ENCODE measurements at regions not wholly inside any gene's neighbourhood (a gene's known extent, or its start where the extent isn't known, plus 50 kb on each side); places are given as distances from the start of the nearest gene placed in this dataset.

DNA sequence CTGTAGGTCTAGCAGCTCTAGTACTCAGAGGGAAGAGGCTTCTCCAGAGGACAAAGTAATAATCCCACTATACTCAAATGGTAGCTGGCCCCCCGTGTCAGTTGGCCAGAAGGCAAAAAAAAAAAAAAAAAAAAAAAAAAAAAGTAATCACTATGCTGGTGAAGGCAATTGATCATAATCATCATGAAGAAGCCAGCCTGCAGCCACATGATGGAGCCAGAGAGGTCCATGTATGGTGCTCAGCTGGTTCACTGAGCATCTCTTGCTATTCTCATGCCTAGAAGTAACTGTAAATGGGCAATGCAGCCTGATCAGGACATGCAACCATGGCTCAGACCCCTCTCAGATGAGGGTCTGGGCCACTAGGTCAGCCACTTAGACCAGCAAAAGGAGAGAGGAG, 378.8 kb downstream of the MED13L start:
- no peaks in the 10 kb centered on the region for H3K36me3 Mint-ChIP-seq (ENCODE audit: low read depth)
- H3K27ac Mint-ChIP-seq, result no peak overlapping the region
- H3K4me3 Mint-ChIP-seq, result no peak overlapping the region
- no peaks in the 10 kb centered on the region for H3K4me1 Mint-ChIP-seq (ENCODE audit: low read depth)
- no peaks in the 10 kb centered on the region for H3K9me3 Mint-ChIP-seq
- H3K27me3 Mint-ChIP-seq, result peaks cover 8% of the 10 kb centered on the region
- intact Hi-C loops (cut with micrococcal nuclease), result no loop called here

DNA sequence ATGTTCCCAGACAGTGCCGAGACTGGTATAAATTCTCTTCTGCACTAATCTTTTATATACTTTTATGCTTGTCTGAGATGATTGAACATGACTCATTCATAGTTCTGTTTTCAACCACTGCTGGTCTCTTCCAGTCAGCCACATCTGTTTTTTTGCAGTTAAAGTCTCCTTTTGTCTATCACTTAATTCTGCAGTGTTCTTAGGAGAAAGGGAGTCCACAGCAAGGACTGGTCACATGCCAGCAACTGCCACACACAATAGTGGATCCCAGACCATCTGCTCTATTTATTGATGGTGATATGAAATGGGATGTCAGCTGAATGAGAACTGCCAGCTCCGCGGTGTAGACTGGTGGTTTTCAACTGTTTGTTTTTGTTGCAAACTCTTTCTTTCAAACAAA, 379.8 kb downstream of the MED13L start:
- Mint-ChIP-seq H3K27ac (no peak overlapping the region), H3K4me1 (ENCODE audit: low read depth) (no peaks in the 10 kb centered on the region), H3K9me3 (no peaks in the 10 kb centered on the region), H3K27me3 (peaks cover 8% of the 10 kb centered on the region), H3K4me3 (no peak overlapping the region), H3K36me3 (ENCODE audit: low read depth) (no peaks in the 10 kb centered on the region)
- intact Hi-C loops (cut with micrococcal nuclease), result no loop called here

DNA sequence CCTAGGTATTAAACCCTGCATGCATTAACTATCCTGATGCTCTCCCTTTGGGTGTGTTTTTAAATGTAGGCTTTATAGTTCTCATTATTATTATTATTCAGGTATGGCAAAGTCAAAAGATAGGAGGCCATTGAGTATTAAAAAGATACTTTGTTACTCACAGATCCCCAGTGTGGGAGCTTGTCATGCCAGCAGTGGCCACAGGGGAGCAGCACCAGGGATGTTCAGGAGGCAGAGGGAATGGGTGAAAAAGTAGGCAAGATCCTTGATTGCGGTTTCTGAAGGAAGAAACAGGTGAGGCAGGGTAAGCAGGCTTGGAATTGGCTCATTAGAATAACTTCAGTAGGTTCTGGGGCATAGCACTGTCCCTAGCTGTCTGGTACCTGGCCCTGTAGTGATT, 382.2 kb downstream of the MED13L start:
- H3K9me3 Mint-ChIP-seq, result no peaks in the 10 kb centered on the region
- no peaks in the 10 kb centered on the region for H3K4me1 Mint-ChIP-seq (ENCODE audit: low read depth)
- H3K27me3 Mint-ChIP-seq, result peaks cover 12% of the 10 kb centered on the region
- no peak overlapping the region for H3K4me3 Mint-ChIP-seq
- H3K36me3 Mint-ChIP-seq (ENCODE audit: low read depth), result no peaks in the 10 kb centered on the region
- H3K27ac Mint-ChIP-seq, result no peak overlapping the region
- intact Hi-C loops (cut with micrococcal nuclease), result no loop called here

DNA sequence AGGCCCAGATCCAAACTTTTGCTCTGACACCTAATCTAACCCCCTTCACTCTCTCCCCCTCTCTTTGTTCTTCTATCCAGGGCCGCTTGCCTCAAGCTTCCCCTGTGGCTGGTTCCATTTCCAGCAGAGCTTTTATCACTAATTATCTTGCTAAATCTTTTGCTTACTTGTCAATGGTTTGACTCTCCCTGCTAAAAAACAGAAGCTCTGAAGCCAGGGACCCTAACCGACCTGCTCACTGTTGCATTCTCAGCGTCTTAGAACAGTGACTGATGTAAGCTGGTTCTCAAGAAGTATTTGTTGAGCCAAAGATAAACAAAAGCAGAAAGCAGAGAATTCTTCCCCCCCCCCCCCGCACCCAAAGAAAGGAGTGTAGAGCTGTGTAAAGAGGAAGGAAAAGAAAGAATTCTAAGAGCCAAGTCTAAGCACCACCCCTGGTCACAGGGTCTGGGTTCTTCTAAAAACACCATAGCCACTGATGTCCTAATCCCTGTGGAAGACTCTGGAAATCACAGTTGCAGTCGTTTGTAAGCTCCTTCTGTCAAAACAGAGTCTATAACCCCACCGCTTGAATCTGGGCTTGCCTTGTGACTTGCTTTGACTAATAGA, 385.8 kb downstream of the MED13L start:
- H3K36me3 Mint-ChIP-seq (ENCODE audit: low read depth), result no peaks in the 10 kb centered on the region
- H3K4me3 Mint-ChIP-seq, result no peak overlapping the region
- H3K9me3 Mint-ChIP-seq, result no peaks in the 10 kb centered on the region
- intact Hi-C loops (cut with micrococcal nuclease), result no loop called here
- H3K27me3 Mint-ChIP-seq, result peaks cover 17% of the 10 kb centered on the region
- H3K4me1 Mint-ChIP-seq (ENCODE audit: low read depth), result no peaks in the 10 kb centered on the region
- no peak overlapping the region for H3K27ac Mint-ChIP-seq

DNA sequence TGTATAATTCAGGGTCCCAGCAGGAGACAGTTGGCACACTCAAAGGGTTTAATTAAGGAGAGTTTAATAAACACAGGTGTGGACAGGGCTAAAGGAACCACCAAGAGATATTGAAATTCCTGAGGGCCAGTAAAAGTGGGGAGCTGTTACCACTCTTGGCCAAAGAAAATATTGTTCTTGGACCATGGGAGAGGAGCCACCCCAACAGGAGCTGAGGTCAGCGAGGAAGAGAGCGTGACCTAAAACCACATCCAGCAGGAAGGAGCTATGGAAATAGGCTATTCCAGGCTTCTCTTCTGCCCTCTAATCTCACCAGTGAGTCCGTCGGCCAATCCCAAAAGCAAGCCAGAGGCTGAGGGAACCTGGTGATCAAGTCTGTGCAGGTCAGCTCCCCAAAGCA, 390.8 kb downstream of the MED13L start:
- Mint-ChIP-seq H3K36me3 (ENCODE audit: low read depth) (no peaks in the 10 kb centered on the region), H3K27me3 (peaks cover 16% of the 10 kb centered on the region), H3K4me3 (no peak overlapping the region), H3K9me3 (no peaks in the 10 kb centered on the region), H3K4me1 (ENCODE audit: low read depth) (no peaks in the 10 kb centered on the region), H3K27ac (no peak overlapping the region)
- intact Hi-C loops (cut with micrococcal nuclease), result no loop called here

DNA sequence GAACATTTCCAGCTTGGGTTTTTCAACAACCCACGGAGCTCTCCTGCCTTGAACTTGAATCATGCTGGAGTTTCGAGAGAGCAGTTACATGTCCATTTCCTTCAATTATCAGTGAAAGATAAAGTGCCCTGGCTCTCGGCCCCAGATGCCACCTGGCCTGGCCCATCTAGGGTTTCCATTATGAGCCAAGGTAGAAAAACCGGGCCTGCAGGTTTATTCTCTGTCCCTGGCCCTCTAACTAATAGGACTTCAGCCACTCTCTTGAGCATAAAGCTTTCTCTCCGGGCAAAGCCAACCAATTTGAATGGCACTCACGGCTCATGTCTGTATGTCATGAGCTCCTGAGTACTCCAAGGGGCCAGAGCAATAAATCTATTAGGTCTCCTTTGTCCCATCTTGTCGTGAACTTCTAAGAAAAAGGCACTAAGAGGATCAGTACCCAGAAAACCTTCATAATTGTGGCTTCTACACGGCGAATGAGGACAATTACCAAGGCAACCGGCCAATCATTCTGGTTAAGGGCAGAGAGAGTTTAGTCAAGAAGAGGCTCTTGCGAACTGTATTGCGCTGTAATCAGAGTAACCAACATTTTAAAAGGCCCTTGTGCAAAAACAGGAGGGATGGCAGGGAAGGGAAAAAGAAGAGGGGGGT, 392.3 kb downstream of the MED13L start:
- no peak overlapping the region for H3K27ac Mint-ChIP-seq
- intact Hi-C loops (cut with micrococcal nuclease), result no loop called here
- H3K9me3 Mint-ChIP-seq, result no peaks in the 10 kb centered on the region
- peaks cover 13% of the 10 kb centered on the region for H3K27me3 Mint-ChIP-seq
- no peak overlapping the region for H3K4me3 Mint-ChIP-seq
- H3K36me3 Mint-ChIP-seq (ENCODE audit: low read depth), result no peaks in the 10 kb centered on the region
- no peaks in the 10 kb centered on the region for H3K4me1 Mint-ChIP-seq (ENCODE audit: low read depth)

DNA sequence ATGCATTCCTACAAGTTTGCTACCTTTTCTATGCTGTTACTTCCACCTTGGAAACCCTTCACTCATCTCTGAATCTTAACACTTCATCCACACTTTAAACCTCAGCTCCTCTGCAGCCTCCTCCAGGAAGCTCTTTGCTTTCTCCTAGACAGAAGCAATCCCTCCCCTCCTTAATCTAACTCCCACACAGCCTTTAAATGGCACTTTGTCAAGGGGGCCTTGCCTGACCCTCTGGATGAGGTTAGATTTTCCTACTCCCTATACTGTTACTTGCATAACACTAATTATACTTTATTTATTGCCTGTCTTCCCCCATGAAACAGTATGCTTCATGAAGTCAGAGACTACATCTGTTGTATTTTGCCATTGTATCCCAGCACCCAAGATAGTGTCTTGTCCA, 394.6 kb downstream of the MED13L start:
- Mint-ChIP-seq H3K27me3 (peaks cover 9% of the 10 kb centered on the region), H3K36me3 (ENCODE audit: low read depth) (no peaks in the 10 kb centered on the region), H3K27ac (no peak overlapping the region), H3K9me3 (no peaks in the 10 kb centered on the region), H3K4me3 (no peak overlapping the region), H3K4me1 (ENCODE audit: low read depth) (no peaks in the 10 kb centered on the region)
- intact Hi-C loops (cut with micrococcal nuclease), result no loop called here

DNA sequence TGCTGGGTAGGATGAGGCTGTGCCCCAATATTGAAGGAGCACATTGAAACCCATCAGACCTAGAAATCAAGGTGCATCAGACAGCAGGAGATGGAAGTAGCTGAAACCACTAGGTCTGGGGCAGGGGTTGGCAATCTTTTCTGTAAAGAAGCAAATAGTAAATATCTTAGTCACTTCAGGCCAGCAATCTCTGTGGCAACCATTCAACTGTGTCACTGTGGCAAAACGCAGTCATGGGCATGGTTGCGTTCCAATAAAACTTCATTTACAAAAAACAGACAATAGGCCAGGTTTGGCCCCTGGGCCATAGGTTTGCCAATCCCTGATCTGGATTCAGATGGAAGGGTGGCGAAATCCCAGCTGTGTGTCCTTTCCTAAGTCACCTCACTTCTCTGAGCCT, 397.3 kb downstream of the MED13L start:
- H3K4me3 Mint-ChIP-seq, result no peak overlapping the region
- no peaks in the 10 kb centered on the region for H3K9me3 Mint-ChIP-seq
- H3K4me1 Mint-ChIP-seq (ENCODE audit: low read depth), result no peaks in the 10 kb centered on the region
- H3K27me3 Mint-ChIP-seq, result peaks cover 8% of the 10 kb centered on the region
- intact Hi-C loops (cut with micrococcal nuclease), result no loop called here
- H3K27ac Mint-ChIP-seq, result no peak overlapping the region
- no peaks in the 10 kb centered on the region for H3K36me3 Mint-ChIP-seq (ENCODE audit: low read depth)

DNA sequence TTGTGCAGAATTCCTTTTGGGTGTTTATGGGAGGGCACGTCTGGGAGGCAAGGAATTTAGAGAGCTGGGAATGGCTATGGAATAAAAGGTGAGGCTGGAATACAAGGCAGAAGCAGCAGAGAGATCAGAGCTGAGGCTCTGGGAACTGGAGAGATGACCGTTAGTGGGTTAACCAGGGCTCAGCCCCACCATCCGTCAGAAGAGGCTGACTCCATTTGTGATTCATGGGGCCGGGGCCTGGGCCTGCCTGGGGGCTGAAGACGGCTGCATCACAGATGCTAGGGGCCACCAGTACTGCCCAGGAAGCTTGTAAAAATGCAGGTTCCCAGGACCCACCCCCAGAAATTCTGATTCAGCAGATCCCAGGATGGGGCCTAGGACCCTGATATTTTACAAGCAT, 398.1 kb downstream of the MED13L start:
- intact Hi-C loops (cut with micrococcal nuclease), result no loop called here
- H3K4me1 Mint-ChIP-seq (ENCODE audit: low read depth), result no peaks in the 10 kb centered on the region
- H3K9me3 Mint-ChIP-seq, result no peaks in the 10 kb centered on the region
- H3K4me3 Mint-ChIP-seq, result no peak overlapping the region
- no peaks in the 10 kb centered on the region for H3K36me3 Mint-ChIP-seq (ENCODE audit: low read depth)
- no peak overlapping the region for H3K27ac Mint-ChIP-seq
- H3K27me3 Mint-ChIP-seq, result peaks cover 11% of the 10 kb centered on the region

DNA sequence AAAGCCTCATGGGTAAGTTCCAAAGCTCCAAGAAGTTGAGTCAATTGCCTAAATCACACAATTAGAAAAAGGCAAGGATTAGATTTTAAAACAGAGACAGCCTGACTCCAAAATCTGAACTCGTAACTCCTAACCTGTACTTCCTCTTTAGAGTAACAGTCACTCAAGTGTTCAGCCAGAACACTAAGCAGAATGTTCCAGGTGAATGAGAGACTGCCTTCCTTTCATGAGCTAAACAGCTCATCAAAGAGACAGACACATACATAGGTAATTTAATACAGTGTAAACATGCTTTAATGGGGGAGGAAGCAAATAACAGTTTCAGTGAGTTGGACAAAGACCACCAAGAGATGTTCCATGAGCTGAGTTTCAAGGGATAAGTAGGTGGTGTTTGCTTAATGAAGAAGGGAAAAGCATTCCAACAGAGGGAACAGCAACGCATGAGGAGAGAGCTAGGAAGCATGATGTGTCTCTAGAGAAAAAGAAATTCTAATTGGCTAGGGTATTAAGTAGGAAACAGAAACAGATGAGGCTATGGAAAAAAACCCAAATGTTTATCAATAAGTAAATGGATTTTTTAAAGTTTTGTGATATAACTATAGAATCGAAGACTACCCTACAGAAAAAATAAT, 403.9 kb downstream of the MED13L start:
- H3K4me3 Mint-ChIP-seq, result no peak overlapping the region
- no peak overlapping the region for H3K27ac Mint-ChIP-seq
- no peaks in the 10 kb centered on the region for H3K9me3 Mint-ChIP-seq
- H3K36me3 Mint-ChIP-seq (ENCODE audit: low read depth), result no peaks in the 10 kb centered on the region
- intact Hi-C loops (cut with micrococcal nuclease), result no loop called here
- no peaks in the 10 kb centered on the region for H3K4me1 Mint-ChIP-seq (ENCODE audit: low read depth)
- peaks cover 12% of the 10 kb centered on the region for H3K27me3 Mint-ChIP-seq

DNA sequence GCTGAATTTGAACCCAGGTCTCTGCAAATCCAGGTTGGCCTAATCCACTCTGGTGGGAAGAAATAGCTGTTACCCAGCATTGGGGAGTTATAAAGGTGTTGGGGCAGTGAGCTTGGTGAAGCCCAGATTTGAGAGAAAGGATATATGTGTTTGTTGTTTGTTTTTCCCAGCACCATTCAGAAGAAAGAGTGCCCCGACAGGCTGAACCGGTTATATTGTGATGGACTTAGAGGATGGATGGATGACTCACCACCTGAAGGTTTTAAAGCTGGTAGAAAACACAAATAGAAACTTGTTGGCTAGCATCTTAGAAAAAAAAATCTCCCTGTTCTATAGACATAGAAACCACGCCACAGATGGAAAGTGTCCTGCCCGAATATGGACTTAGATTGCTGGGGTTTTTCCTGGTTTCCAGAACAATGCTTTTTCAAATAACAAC, 404.6 kb downstream of the MED13L start:
- Mint-ChIP-seq H3K9me3 (no peaks in the 10 kb centered on the region), H3K4me3 (no peak overlapping the region), H3K36me3 (ENCODE audit: low read depth) (no peaks in the 10 kb centered on the region), H3K27ac (no peak overlapping the region), H3K27me3 (peaks cover 12% of the 10 kb centered on the region), H3K4me1 (ENCODE audit: low read depth) (no peaks in the 10 kb centered on the region)
- intact Hi-C loops (cut with micrococcal nuclease), result no loop called here

DNA sequence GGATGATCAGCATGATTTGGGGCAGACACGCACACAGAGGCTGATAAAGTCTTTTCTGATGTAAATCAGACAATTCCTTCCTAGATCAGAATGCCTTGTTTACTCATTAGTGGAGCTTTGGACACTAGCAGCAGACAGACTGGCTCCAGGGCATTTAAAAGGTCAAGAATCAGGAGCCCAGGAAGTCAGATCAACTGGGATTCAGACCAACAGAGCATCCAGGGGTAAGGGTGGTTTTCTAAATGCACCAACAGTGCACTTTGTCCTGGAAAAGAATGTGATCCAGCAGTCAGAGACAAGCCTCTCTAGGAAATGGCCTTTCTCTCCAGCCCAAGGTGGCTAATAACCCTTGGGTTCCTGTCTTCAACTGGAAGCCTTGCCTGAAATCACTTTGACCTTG, 405.3 kb downstream of the MED13L start:
- Mint-ChIP-seq H3K27me3 (peaks cover 12% of the 10 kb centered on the region), H3K4me3 (no peak overlapping the region), H3K27ac (no peak overlapping the region)

DNA sequence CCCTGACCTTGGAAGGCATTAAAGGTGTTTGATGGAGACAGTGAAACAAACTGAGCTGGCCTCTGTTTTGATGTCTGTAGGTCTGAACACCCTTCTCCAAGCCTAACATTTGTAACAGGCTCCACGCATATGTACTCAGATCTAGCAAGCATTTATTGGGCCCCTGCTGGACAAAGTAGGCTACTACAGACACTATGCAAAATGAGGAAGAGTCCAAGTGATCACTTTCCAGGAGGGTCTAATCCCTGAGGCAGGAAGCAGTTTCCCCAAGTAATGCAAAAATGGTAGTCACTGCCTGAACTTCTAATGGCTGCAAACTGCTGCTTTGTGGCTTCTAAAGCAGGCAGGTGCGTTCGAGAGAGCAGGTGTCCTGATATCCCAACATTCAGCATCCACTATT, 405.8 kb downstream of the MED13L start:
- no peaks in the 10 kb centered on the region for H3K9me3 Mint-ChIP-seq
- H3K27ac Mint-ChIP-seq, result no peak overlapping the region
- no peaks in the 10 kb centered on the region for H3K4me1 Mint-ChIP-seq (ENCODE audit: low read depth)
- intact Hi-C loops (cut with micrococcal nuclease), result no loop called here
- H3K4me3 Mint-ChIP-seq, result no peak overlapping the region
- no peaks in the 10 kb centered on the region for H3K36me3 Mint-ChIP-seq (ENCODE audit: low read depth)
- H3K27me3 Mint-ChIP-seq, result peaks cover 12% of the 10 kb centered on the region

More for the DNA sequence above, 405.3 kb downstream of the MED13L start:
- H3K36me3 Mint-ChIP-seq (ENCODE audit: low read depth), result no peaks in the 10 kb centered on the region
- H3K9me3 Mint-ChIP-seq, result no peaks in the 10 kb centered on the region
- intact Hi-C loops (cut with micrococcal nuclease), result no loop called here
- H3K4me1 Mint-ChIP-seq (ENCODE audit: low read depth), result no peaks in the 10 kb centered on the region

DNA sequence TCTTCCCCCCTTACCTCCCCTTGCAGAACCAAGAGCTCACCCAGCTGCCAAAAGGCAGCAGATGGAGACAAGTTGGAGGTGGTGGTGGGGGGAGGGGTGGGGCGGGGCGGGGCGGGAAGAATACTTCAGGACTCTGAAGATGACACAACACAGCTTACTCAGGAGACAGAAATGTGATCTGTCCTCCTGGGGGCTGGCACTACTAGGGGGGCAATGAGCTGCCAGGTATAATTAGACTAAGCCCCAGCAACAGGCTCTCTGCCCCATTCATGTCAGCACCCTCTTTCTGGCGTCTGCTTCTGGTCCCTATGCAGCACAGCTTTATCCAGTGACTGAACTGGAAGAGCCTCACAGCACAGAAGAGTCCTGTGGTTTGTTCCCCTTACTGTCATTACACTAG, 407.0 kb downstream of the MED13L start:
- no peak overlapping the region for H3K4me3 Mint-ChIP-seq
- no peak overlapping the region for H3K27ac Mint-ChIP-seq
- no peaks in the 10 kb centered on the region for H3K36me3 Mint-ChIP-seq (ENCODE audit: low read depth)
- H3K9me3 Mint-ChIP-seq, result no peaks in the 10 kb centered on the region
- intact Hi-C loops (cut with micrococcal nuclease), result no loop called here
- no peaks in the 10 kb centered on the region for H3K4me1 Mint-ChIP-seq (ENCODE audit: low read depth)
- peaks cover 12% of the 10 kb centered on the region for H3K27me3 Mint-ChIP-seq

DNA sequence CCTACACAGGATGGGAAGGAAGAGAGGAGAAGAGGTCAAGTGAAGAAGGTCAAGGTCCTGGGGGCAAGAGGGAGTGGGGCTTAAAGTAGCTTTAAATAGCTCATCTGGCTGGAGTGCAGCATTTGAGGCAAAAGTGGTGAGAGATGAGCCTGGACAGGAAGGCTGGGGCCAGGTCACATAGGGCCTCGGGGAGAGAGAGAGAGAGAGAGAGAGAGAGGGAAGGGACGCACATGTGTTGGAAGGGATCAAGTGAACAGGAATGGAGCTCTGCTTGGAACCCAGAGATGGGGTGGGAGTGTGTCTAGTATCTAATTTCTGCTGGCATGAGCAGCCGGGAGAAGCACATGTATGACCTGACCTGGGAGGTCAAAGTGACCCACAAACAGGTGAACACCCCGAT, 407.5 kb downstream of the MED13L start:
- Mint-ChIP-seq H3K4me3 (no peak overlapping the region), H3K36me3 (ENCODE audit: low read depth) (no peaks in the 10 kb centered on the region), H3K27me3 (peaks cover 12% of the 10 kb centered on the region), H3K4me1 (ENCODE audit: low read depth) (no peaks in the 10 kb centered on the region), H3K9me3 (no peaks in the 10 kb centered on the region), H3K27ac (no peak overlapping the region)
- intact Hi-C loops (cut with micrococcal nuclease), result no loop called here

Data from dendritic cell treated with granulocyte-macrophage colony-stimulating factor and Interleukin-4, amounts not matched to agents 40 ng/mL and 50 ng/mL, for 4 days (primary cell).